Activated CD8-positive, alpha-beta memory T cell treated with anti-CD3 and anti-CD28 coated beads, Interleukin-2, amount 50 U/mL, for 4 hours (primary cell): ENCODE measurements at regions not wholly inside any gene's neighbourhood (a gene's known extent, or its start where the extent isn't known, plus 50 kb on each side); places are given as distances from the start of the nearest gene placed in this dataset.

Experiments used
- DNase-seq: peaks from one replicate; pipeline ENCODE4 v3.0.0-alpha.2; 2020

GRCh38 chr14:32027255-32027939 is 49.7 kb upstream of the ARHGAP5 start:
- no peak for DNase-seq
